ENCODE measurements at regions not wholly inside any gene's neighbourhood (a gene's known extent, or its start where the extent isn't known, plus 50 kb on each side); places are given as distances from the start of the nearest gene placed in this dataset.

DNA sequence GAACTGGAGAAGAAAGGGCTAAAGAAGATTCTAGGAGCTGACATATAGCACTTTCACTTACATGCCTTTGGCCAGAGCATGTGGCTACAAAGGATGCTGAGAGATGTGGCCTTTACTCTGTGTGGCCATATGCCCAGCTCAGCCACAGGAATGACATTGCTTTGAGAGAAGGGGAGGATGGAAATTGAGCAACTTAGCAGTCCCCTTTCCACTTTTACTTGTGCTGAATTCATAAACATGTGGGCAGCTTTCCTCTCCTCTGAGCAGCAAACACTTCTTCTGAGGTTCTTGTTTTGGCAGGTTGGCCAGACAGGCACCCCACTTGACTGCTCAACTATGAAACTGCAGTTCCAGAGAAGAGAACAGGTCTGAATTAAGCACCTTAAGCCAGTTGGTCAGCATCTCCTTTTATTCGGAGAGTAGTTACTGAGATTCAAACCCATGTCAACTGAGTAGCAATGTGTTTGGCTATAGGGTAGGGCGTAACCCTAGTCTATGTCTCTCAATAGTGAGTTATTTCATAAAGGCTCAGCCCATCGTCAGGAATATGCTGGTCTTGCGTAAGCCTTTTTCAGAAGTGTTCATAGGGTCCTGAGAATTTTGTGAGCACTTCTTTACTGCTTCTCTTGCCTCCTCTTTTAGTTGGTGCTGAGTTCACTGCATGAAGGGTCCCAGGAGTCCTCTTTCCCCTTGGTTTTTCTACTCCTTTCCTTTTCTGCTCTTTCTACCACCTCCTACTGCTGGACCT, 134.5 kb downstream of the PALM2AKAP2 start:
- Histone ChIP-seq H3K4me3 (no peak overlapping the region), H3K79me2 (ENCODE audit: low read depth) (no peaks in the 10 kb centered on the region), H3K27ac (no peak overlapping the region), H2AFZ (replicated peaks) (no peak overlapping the region), H3K36me3 (no peaks in the 10 kb centered on the region), H3F3A (ENCODE audit: low read depth) (no peaks in the 10 kb centered on the region), H3K27me3 (no peaks in the 10 kb centered on the region), H3K4me1 (no peaks in the 10 kb centered on the region), H3K9me3 (ENCODE audit: low read depth) (no peaks in the 10 kb centered on the region), H4K20me1 (ENCODE audit: low read depth) (no peaks in the 10 kb centered on the region), H3K4me2 (no peak overlapping the region), H3K9ac (no peak overlapping the region)
- DNase-seq (ENCODE audit: low spot score): no peak
- no peak overlapping the region for H3K4me3 Mint-ChIP-seq
- peaks cover 6% of the 10 kb centered on the region for H3K4me1 Mint-ChIP-seq
- no peaks in the 10 kb centered on the region for H3K36me3 Mint-ChIP-seq
- no peak overlapping the region for H3K27ac Mint-ChIP-seq
- TF ChIP-seq, protein P1, sequence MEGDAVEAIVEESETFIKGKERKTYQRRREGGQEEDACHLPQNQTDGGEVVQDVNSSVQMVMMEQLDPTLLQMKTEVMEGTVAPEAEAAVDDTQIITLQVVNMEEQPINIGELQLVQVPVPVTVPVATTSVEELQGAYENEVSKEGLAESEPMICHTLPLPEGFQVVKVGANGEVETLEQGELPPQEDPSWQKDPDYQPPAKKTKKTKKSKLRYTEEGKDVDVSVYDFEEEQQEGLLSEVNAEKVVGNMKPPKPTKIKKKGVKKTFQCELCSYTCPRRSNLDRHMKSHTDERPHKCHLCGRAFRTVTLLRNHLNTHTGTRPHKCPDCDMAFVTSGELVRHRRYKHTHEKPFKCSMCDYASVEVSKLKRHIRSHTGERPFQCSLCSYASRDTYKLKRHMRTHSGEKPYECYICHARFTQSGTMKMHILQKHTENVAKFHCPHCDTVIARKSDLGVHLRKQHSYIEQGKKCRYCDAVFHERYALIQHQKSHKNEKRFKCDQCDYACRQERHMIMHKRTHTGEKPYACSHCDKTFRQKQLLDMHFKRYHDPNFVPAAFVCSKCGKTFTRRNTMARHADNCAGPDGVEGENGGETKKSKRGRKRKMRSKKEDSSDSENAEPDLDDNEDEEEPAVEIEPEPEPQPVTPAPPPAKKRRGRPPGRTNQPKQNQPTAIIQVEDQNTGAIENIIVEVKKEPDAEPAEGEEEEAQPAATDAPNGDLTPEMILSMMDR (IDR thresholded peaks at IDR 0.05): no peak
- TF ChIP-seq EZH2phosphoT487 (IDR thresholded peaks at IDR 0.05) (no peak), EZH2 (IDR thresholded peaks at IDR 0.05) (no peak)
- no peaks in the 10 kb centered on the region for H3K9me3 Mint-ChIP-seq
- H3K27me3 Mint-ChIP-seq (ENCODE audit: insufficient read depth, low read depth): no peaks in the 10 kb centered on the region

DNA sequence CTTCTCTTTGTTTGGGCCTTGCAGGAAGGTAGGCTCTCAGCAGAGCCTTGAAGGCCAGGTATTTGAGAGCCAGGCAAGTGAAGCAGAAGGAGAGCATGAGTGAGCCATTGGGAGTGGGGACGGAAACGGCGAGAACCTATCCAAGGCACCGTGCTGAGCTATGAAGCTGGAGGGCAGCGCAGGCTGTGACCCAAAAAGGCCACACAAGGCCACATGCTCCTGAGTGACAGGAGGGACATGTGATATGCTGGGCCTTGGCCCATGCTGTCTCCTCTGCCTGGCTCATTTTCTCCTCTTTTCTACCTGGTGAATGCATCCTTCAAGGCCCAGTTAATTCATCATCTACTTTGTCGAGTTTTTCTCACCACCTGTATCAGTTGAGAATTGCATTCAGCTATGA, 136.3 kb downstream of the PALM2AKAP2 start:
- DNase-seq (ENCODE audit: low spot score): no peak
- H3K4me1 Mint-ChIP-seq: peaks cover 6% of the 10 kb centered on the region

DNA sequence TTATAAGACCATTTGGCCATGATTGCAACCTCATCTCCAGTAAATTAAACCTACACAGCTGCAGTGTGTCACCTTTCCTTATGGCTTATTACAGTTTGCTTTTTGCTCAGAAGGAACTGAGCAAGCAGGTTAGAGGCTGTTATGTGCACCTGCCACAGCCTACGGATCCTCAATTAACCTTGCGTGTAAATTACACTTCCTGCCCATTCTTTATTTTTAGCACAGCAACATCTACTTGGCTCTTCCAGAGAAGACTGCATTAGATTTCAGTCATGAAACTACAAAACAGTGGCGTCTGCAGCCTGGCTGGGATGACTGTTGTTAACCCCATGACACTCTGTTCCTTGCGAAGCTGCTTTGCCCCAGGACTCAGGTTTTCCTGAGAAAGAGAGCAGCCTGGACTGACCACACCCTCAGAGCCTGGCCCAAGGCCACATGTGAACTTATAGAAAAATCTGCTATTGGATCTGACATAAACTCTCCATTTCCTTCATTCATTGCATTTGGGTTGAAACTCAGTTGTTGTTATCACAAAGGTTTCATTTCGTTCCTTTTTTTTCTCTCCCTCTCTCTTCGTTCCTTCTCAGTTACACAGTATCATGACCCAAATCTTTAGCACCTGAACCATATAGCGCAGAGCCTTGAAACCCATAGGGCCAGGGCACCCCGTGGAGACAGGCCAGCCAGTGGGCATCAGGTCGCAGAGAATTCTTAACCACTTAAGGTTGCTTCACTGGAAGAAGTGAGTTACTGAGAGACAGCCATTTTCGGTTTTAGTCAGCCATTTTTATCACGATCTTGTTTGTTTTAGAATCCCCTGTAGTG, 138.6 kb downstream of the PALM2AKAP2 start:
- Mint-ChIP-seq H3K4me1 (peaks cover 5% of the 10 kb centered on the region), H3K36me3 (no peaks in the 10 kb centered on the region), H3K9me3 (no peaks in the 10 kb centered on the region), H3K27ac (no peak overlapping the region), H3K4me3 (no peak overlapping the region), H3K27me3 (ENCODE audit: insufficient read depth, low read depth) (peaks cover 2% of the 10 kb centered on the region)
- Histone ChIP-seq H3K4me1 (peaks cover 2% of the 10 kb centered on the region), H3K9me3 (ENCODE audit: low read depth) (no peaks in the 10 kb centered on the region), H3K4me2 (no peak overlapping the region), H3K9ac (no peak overlapping the region), H3K27me3 (no peaks in the 10 kb centered on the region), H4K20me1 (ENCODE audit: low read depth) (no peaks in the 10 kb centered on the region), H3K4me3 (no peak overlapping the region), H2AFZ (replicated peaks) (no peak overlapping the region), H3K27ac (no peak overlapping the region), H3K79me2 (ENCODE audit: low read depth) (no peaks in the 10 kb centered on the region), H3F3A (ENCODE audit: low read depth) (no peaks in the 10 kb centered on the region), H3K36me3 (no peaks in the 10 kb centered on the region)
- DNase-seq (ENCODE audit: low spot score): no peak
- TF ChIP-seq, protein P1 (IDR thresholded peaks at IDR 0.05): no peak
- no peak for TF ChIP-seq EZH2 (IDR thresholded peaks at IDR 0.05)
- TF ChIP-seq EZH2phosphoT487 (IDR thresholded peaks at IDR 0.05): no peak

More for the DNA sequence above, 136.3 kb downstream of the PALM2AKAP2 start:
- H3F3A ChIP-seq (ENCODE audit: low read depth): no peaks in the 10 kb centered on the region
- Mint-ChIP-seq H3K36me3 (no peaks in the 10 kb centered on the region), H3K4me3 (no peak overlapping the region), H3K9me3 (no peaks in the 10 kb centered on the region), H3K27ac (no peak overlapping the region), H3K27me3 (ENCODE audit: insufficient read depth, low read depth) (no peaks in the 10 kb centered on the region)
- TF ChIP-seq EZH2 (IDR thresholded peaks at IDR 0.05) (no peak), EZH2phosphoT487 (IDR thresholded peaks at IDR 0.05) (no peak)
- TF ChIP-seq, protein P1 (IDR thresholded peaks at IDR 0.05): no peak
- H3K9ac ChIP-seq: no peak overlapping the region
- no peak overlapping the region for H3K27ac ChIP-seq
- H3K4me2 ChIP-seq: no peak overlapping the region
- H3K36me3 ChIP-seq: no peaks in the 10 kb centered on the region
- no peaks in the 10 kb centered on the region for H3K9me3 ChIP-seq (ENCODE audit: low read depth)
- H4K20me1 ChIP-seq (ENCODE audit: low read depth): no peaks in the 10 kb centered on the region
- no peaks in the 10 kb centered on the region for H3K27me3 ChIP-seq
- H2AFZ ChIP-seq (replicated peaks): no peak overlapping the region
- no peaks in the 10 kb centered on the region for H3K79me2 ChIP-seq (ENCODE audit: low read depth)
- no peaks in the 10 kb centered on the region for H3K4me1 ChIP-seq
- H3K4me3 ChIP-seq: no peak overlapping the region
